ENCODE measurements at regions not wholly inside any gene's neighbourhood (a gene's known extent, or its start where the extent isn't known, plus 50 kb on each side); places are given as distances from the start of the nearest gene placed in this dataset.

DNA sequence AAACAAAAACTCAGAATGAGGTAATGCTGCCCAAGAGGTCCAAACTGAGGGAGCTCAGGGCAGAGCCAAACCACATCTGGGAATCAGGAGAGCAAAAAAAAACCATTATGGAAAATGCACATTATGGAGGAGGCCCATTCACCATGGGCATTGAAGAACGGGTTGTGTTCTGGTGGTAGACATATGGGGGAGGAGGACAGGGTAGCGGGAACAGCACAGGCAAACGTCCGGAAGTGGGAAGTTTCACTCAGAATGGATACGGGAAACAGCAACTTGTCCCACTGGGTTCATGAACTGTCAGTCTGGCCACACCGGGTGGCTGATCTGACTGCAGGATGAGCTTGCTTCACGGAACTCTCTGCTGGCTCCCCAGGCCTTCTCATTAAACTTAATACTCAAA, 139.7 kb downstream of the RRAGC start:
- Mint-ChIP-seq H3K27ac (no peak overlapping the region), H3K27me3 (ENCODE audit: low read depth) (peaks cover 21% of the 10 kb centered on the region), H3K4me1 (no peaks in the 10 kb centered on the region; a peak in 1 of 4 replicates), H3K9me3 (no peaks in the 10 kb centered on the region; a peak in 1 of 5 replicates), H3K36me3 (ENCODE audit: insufficient read depth in 1 of 3, low read depth in 3 of 3) (peaks cover 0 to 1% (median 0%) of the 10 kb centered on the region in 3 experiments; a peak in 1 of 7 replicates), H3K4me3 (no peak overlapping the region)
- H2BK20ac ChIP-seq (ENCODE audit: low read depth, low read length, poor library complexity, severe bottlenecking): no peak overlapping the region
- H3K9ac ChIP-seq (ENCODE audit: extremely low read depth, insufficient read length, low read length): no peak overlapping the region
- H2BK12ac ChIP-seq (ENCODE audit: insufficient read length, low read depth, low read length): no peak overlapping the region
- no peak overlapping the region for H4K5ac ChIP-seq (ENCODE audit: insufficient read length, low read depth, low read length)
- no peak overlapping the region for H3K56ac ChIP-seq (ENCODE audit: insufficient read length, low read depth, low read length)
- H4K91ac ChIP-seq (ENCODE audit: insufficient read length, low read depth, low read length): no peak overlapping the region
- no peaks in the 10 kb centered on the region for H3K4me1 ChIP-seq (ENCODE audit: insufficient read depth, low read length)
- no peak overlapping the region for H3K18ac ChIP-seq (ENCODE audit: insufficient read length, low read depth, low read length)
- no peaks in the 10 kb centered on the region for H3K23me2 ChIP-seq (ENCODE audit: insufficient read length, low read depth, low read length, poor library complexity, severe bottlenecking)
- no peak overlapping the region for H3K4me2 ChIP-seq (ENCODE audit: insufficient read depth, insufficient read length, low read length)
- H3K9me3 ChIP-seq (ENCODE audit: control insufficient read depth, low read depth, low read length): no peaks in the 10 kb centered on the region
- no peak overlapping the region for H3K4ac ChIP-seq (ENCODE audit: low read depth, low read length)
- H2BK120ac ChIP-seq (ENCODE audit: low read depth, low read length, poor library complexity, severe bottlenecking): no peak overlapping the region
- no peaks in the 10 kb centered on the region for H4K20me1 ChIP-seq (ENCODE audit: control insufficient read depth, insufficient read depth, insufficient read length)
- no peaks in the 10 kb centered on the region for H3K79me1 ChIP-seq (ENCODE audit: insufficient read depth, low read depth, low read length, poor library complexity, severe bottlenecking)
- no peaks in the 10 kb centered on the region; the same call in 1 of the 2 replicates for H3K27me3 ChIP-seq (ENCODE audit: insufficient read depth, low read length)
- no peak for DNase-seq
- WGBS (ENCODE audit: extremely low coverage, insufficient read length, low lambda C conversion rate): no CpG with 5 or more reads among the region's 7 CpGs
- no peak overlapping the region for H3K14ac ChIP-seq (ENCODE audit: insufficient read depth, low read length)
- H2BK15ac ChIP-seq (ENCODE audit: low read depth, low read length): no peak overlapping the region
- H3K79me2 ChIP-seq (ENCODE audit: insufficient read depth, low read length): no peaks in the 10 kb centered on the region
- H2AFZ ChIP-seq (ENCODE audit: low read length): no peak overlapping the region
- TF ChIP-seq, protein P1, sequence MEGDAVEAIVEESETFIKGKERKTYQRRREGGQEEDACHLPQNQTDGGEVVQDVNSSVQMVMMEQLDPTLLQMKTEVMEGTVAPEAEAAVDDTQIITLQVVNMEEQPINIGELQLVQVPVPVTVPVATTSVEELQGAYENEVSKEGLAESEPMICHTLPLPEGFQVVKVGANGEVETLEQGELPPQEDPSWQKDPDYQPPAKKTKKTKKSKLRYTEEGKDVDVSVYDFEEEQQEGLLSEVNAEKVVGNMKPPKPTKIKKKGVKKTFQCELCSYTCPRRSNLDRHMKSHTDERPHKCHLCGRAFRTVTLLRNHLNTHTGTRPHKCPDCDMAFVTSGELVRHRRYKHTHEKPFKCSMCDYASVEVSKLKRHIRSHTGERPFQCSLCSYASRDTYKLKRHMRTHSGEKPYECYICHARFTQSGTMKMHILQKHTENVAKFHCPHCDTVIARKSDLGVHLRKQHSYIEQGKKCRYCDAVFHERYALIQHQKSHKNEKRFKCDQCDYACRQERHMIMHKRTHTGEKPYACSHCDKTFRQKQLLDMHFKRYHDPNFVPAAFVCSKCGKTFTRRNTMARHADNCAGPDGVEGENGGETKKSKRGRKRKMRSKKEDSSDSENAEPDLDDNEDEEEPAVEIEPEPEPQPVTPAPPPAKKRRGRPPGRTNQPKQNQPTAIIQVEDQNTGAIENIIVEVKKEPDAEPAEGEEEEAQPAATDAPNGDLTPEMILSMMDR (conservative IDR thresholded peaks at IDR 0.05): no peak
- no peak overlapping the region for H3T11ph ChIP-seq (ENCODE audit: low read length)
- no peak overlapping the region for H3K23ac ChIP-seq (ENCODE audit: insufficient read length, low read depth, low read length)
- H2BK5ac ChIP-seq (ENCODE audit: insufficient read length, low read length): no peak overlapping the region
- H4K8ac ChIP-seq (replicated peaks; ENCODE audit: insufficient read length, low read depth, low read length): no peak overlapping the region
- H2AK5ac ChIP-seq (ENCODE audit: insufficient read length, low read length): no peak overlapping the region
- no peak overlapping the region for H3K27ac ChIP-seq (ENCODE audit: insufficient read length, low read depth, low read length)

All from H9 (cell line).